Endothelial cell (in vitro differentiated cells): ENCODE measurements at regions not wholly inside any gene's neighbourhood (a gene's known extent, or its start where the extent isn't known, plus 50 kb on each side); places are given as distances from the start of the nearest gene placed in this dataset.

Experiments
- DNase-seq: peaks from one replicate; pipeline ENCODE4 v3.0.0; 2021; ENCODE audit warnings: low spot score
- H3K27ac Mint-ChIP-seq: one replicate; pipeline ENCODE4 v1.8.0; 2021; ENCODE audit warnings: mixed read lengths, inconsistent platforms; ENCODE audit not compliant: unreplicated experiment
- H3K27me3 Mint-ChIP-seq: one replicate; pipeline ENCODE4 v1.8.0; 2021; ENCODE audit warnings: mild to moderate bottlenecking, moderate library complexity, mixed read lengths, inconsistent platforms; ENCODE audit not compliant: unreplicated experiment
- H3K36me3 Mint-ChIP-seq: one replicate; pipeline ENCODE4 v1.8.0; 2021; ENCODE audit warnings: mild to moderate bottlenecking, low read depth, mixed read lengths, inconsistent platforms; ENCODE audit not compliant: unreplicated experiment
- H3K4me1 Mint-ChIP-seq: one replicate; pipeline ENCODE4 v1.8.0; 2021; ENCODE audit warnings: mild to moderate bottlenecking, mixed read lengths, inconsistent platforms; ENCODE audit not compliant: unreplicated experiment
- H3K4me3 Mint-ChIP-seq: one replicate; pipeline ENCODE4 v1.8.0; 2021; ENCODE audit warnings: mild to moderate bottlenecking, mixed read lengths, inconsistent platforms; ENCODE audit not compliant: unreplicated experiment
- H3K9me3 Mint-ChIP-seq: one replicate; pipeline ENCODE4 v1.8.0; 2021; ENCODE audit warnings: mixed read lengths, inconsistent platforms; ENCODE audit not compliant: unreplicated experiment
- CTCF ChIP-seq: fragments of 200-600 bp; sonication (generic); IDR thresholded peaks from one replicate; pipeline ENCODE4 v1.5.0; 2021; ENCODE audit warnings: antibody characterized with exemption; ENCODE audit not compliant: unreplicated experiment

- peaks cover 3% of the 10 kb centered on the region for H3K36me3 Mint-ChIP-seq
- H3K27me3 Mint-ChIP-seq, result peaks cover 11% of the 10 kb centered on the region
- no peak for TF ChIP-seq CTCF
- H3K4me3 Mint-ChIP-seq, result no peak overlapping the region
- H3K4me1 Mint-ChIP-seq, result peaks cover 3% of the 10 kb centered on the region
- no peak for DNase-seq
- H3K27ac Mint-ChIP-seq, result no peak overlapping the region
- H3K9me3 Mint-ChIP-seq, result peaks cover 13% of the 10 kb centered on the region
Measured at GRCh38 chr5:2542026-2542425, 209.5 kb downstream of the IRX2 start.

- no peak overlapping the region for H3K27ac Mint-ChIP-seq
- no peak for TF ChIP-seq CTCF
- peaks cover 11% of the 10 kb centered on the region for H3K27me3 Mint-ChIP-seq
- no peak overlapping the region for H3K4me3 Mint-ChIP-seq
- H3K36me3 Mint-ChIP-seq, result peaks cover 3% of the 10 kb centered on the region
- peaks cover 13% of the 10 kb centered on the region for H3K9me3 Mint-ChIP-seq
- DNase-seq, result no peak
- peaks cover 3% of the 10 kb centered on the region for H3K4me1 Mint-ChIP-seq
Measured at GRCh38 chr5:2538169-2538568, 213.3 kb downstream of the IRX2 start.

- Mint-ChIP-seq H3K27ac (no peak overlapping the region), H3K4me1 (peaks cover 3% of the 10 kb centered on the region), H3K9me3 (peaks cover 13% of the 10 kb centered on the region), H3K4me3 (no peak overlapping the region), H3K27me3 (peaks cover 11% of the 10 kb centered on the region), H3K36me3 (peaks cover 3% of the 10 kb centered on the region)
- no peak for DNase-seq
- no peak for TF ChIP-seq CTCF
Measured at GRCh38 chr5:2537378-2538145, 213.9 kb downstream of the IRX2 start.

- H3K36me3 Mint-ChIP-seq, result peaks cover 3% of the 10 kb centered on the region
- H3K9me3 Mint-ChIP-seq, result peaks cover 13% of the 10 kb centered on the region
- DNase-seq, result no peak
- H3K27ac Mint-ChIP-seq, result no peak overlapping the region
- H3K4me1 Mint-ChIP-seq, result peaks cover 3% of the 10 kb centered on the region
- peaks cover 8% of the 10 kb centered on the region for H3K27me3 Mint-ChIP-seq
- no peak overlapping the region for H3K4me3 Mint-ChIP-seq
- TF ChIP-seq CTCF, result no peak
Measured at GRCh38 chr5:2536632-2537377, 214.7 kb downstream of the IRX2 start.

- no peak for DNase-seq
- Mint-ChIP-seq H3K36me3 (no peaks in the 10 kb centered on the region), H3K9me3 (peaks cover 9% of the 10 kb centered on the region), H3K4me3 (no peak overlapping the region), H3K27ac (no peak overlapping the region), H3K27me3 (peaks cover 2% of the 10 kb centered on the region), H3K4me1 (peaks cover 3% of the 10 kb centered on the region)
- TF ChIP-seq CTCF, result no peak
Measured at GRCh38 chr5:2534970-2535369, 216.5 kb downstream of the IRX2 start.
